Testis (tissue), 2 donors: ENCODE measurements at regions not wholly inside any gene's neighbourhood (a gene's known extent, or its start where the extent isn't known, plus 50 kb on each side); places are given as distances from the start of the nearest gene placed in this dataset.

ENCODE experiments used
- DNase-seq: peaks from one replicate; pipeline ENCODE4 v3.0.0-alpha.2; 2019
- H3K27ac ChIP-seq, 2 donors: fragments of 200-600 bp; sonication (generic); one replicate each; pipeline ENCODE4 v1.5.1; 2019
- H3K27me3 ChIP-seq: fragments of 200-600 bp; sonication (generic); one replicate; pipeline ENCODE4 v1.5.1; 2019
- H3K36me3 ChIP-seq: fragments of 200-600 bp; sonication (generic); one replicate; pipeline ENCODE4 v1.5.1; 2017; ENCODE audit warnings: low read depth; ENCODE audit errors: missing control alignments
- H3K4me1 ChIP-seq: fragments of 200-600 bp; sonication (generic); one replicate; pipeline ENCODE4 v1.5.1; 2019
- H3K4me3 ChIP-seq, 2 donors: fragments of 200-600 bp; sonication (generic); one replicate each; pipeline ENCODE4 v1.5.1; 2017 to 2019
- H3K9me3 ChIP-seq: fragments of 200-600 bp; sonication (generic); one replicate; pipeline ENCODE4 v1.5.1; 2017
- CTCF ChIP-seq, 3 experiments: fragments of 450-650 bp in 2 of 3; fragments of 200-600 bp in 1 of 3; sonication (generic) in 1 of 3; IDR thresholded peaks; one replicate each; pipeline ENCODE4 v1.5.1; 2016 to 2019; ENCODE audit warnings: antibody characterized with exemption in 3 of 3, mild to moderate bottlenecking in 2 of 3, moderate library complexity in 1 of 3
- POLR2A ChIP-seq: fragments of 450-650 bp; IDR thresholded peaks from one replicate; pipeline ENCODE4 v1.6.1; 2017; ENCODE audit warnings: antibody characterized with exemption, mild to moderate bottlenecking, moderate library complexity
- WGBS, 2 donors: methylation state at CpG; one replicate each; pipeline ENCODE4 v1.1.5; 2018; 5-methylcytosine and 5-hydroxymethylcytosine counted together
- intact Hi-C: fragments of 100-400 bp; cut with DNase I; formaldehyde crosslinking; loops from one replicate; pipeline ENCODE4 v1.15.1; 2023; ENCODE audit warnings: low total_unique reads

GRCh38 chr20:12891643-12892042 lies 117.1 kb upstream of the SPTLC3 start:
- intact Hi-C loops, result no loop called here
- no peaks in the 10 kb centered on the region for H3K36me3 ChIP-seq
- H3K4me1 ChIP-seq, result no peaks in the 10 kb centered on the region
- no peak overlapping the region for H3K27ac ChIP-seq
- H3K4me3 ChIP-seq, result no peak overlapping the region
- TF ChIP-seq POLR2A, result no peak
- TF ChIP-seq CTCF (IDR thresholded peaks at IDR 0.05), result no peak
- no peaks in the 10 kb centered on the region for H3K9me3 ChIP-seq
- no peak for DNase-seq
- 38 to 57% methylated on average over 3 of the region's 3 CpGs for WGBS, 2 donors
- no peaks in the 10 kb centered on the region for H3K27me3 ChIP-seq

GRCh38 chr20:12893019-12893418 lies 115.8 kb upstream of the SPTLC3 start:
- WGBS, 2 donors, result 69 to 88% methylated on average over 5 of the region's 5 CpGs
- H3K27ac ChIP-seq, result no peak overlapping the region
- no peaks in the 10 kb centered on the region for H3K9me3 ChIP-seq
- no peak for DNase-seq
- no peaks in the 10 kb centered on the region for H3K27me3 ChIP-seq
- H3K36me3 ChIP-seq, result no peaks in the 10 kb centered on the region
- no peaks in the 10 kb centered on the region for H3K4me1 ChIP-seq
- no peak for TF ChIP-seq POLR2A
- no peak for TF ChIP-seq CTCF (IDR thresholded peaks at IDR 0.05)
- intact Hi-C loops, result no loop called here
- no peak overlapping the region for H3K4me3 ChIP-seq

GRCh38 chr20:12893653-12894052 lies 115.1 kb upstream of the SPTLC3 start:
- intact Hi-C loops, result no loop called here
- H3K4me3 ChIP-seq, result no peak overlapping the region
- DNase-seq, result no peak
- no peak for TF ChIP-seq POLR2A
- TF ChIP-seq CTCF (IDR thresholded peaks at IDR 0.05), result no peak
- no peaks in the 10 kb centered on the region for H3K9me3 ChIP-seq
- H3K27ac ChIP-seq, result no peak overlapping the region
- WGBS, 2 donors, result 49 to 55% methylated on average over 6 of the region's 6 CpGs
- H3K27me3 ChIP-seq, result no peaks in the 10 kb centered on the region
- H3K4me1 ChIP-seq, result no peaks in the 10 kb centered on the region
- no peaks in the 10 kb centered on the region for H3K36me3 ChIP-seq

GRCh38 chr20:12894089-12894488 lies 114.7 kb upstream of the SPTLC3 start:
- DNase-seq, result no peak
- H3K4me1 ChIP-seq, result no peaks in the 10 kb centered on the region
- intact Hi-C loops, result no loop called here
- no peak overlapping the region for H3K4me3 ChIP-seq
- WGBS, 2 donors, result 85 to 88% methylated on average over 6 to 7 of the region's 7 CpGs
- H3K27me3 ChIP-seq, result no peaks in the 10 kb centered on the region
- H3K9me3 ChIP-seq, result no peaks in the 10 kb centered on the region
- H3K27ac ChIP-seq, result no peak overlapping the region
- no peak for TF ChIP-seq POLR2A
- no peak for TF ChIP-seq CTCF (IDR thresholded peaks at IDR 0.05)
- H3K36me3 ChIP-seq, result no peaks in the 10 kb centered on the region

- H3K4me1 ChIP-seq, result no peaks in the 10 kb centered on the region
- H3K4me3 ChIP-seq, result no peak overlapping the region
- H3K27ac ChIP-seq, result no peak overlapping the region
- H3K27me3 ChIP-seq, result no peaks in the 10 kb centered on the region
- 91 to 97% methylated on average over 2 of the region's 2 CpGs for WGBS, 2 donors
- no peak for DNase-seq
- TF ChIP-seq CTCF (IDR thresholded peaks at IDR 0.05) (no peak), POLR2A (no peak)
- intact Hi-C loops, result no loop called here
- no peaks in the 10 kb centered on the region for H3K9me3 ChIP-seq
- no peaks in the 10 kb centered on the region for H3K36me3 ChIP-seq
Measured at GRCh38 chr20:12896180-12896579, 112.6 kb upstream of the SPTLC3 start.
